HG03095 (cell line): ENCODE measurements at regions not wholly inside any gene's neighbourhood (a gene's known extent, or its start where the extent isn't known, plus 50 kb on each side); places are given as distances from the start of the nearest gene placed in this dataset.

ENCODE experiments used
- ATAC-seq: cut with Tn5 transposase; IDR thresholded peaks from one replicate; pipeline ENCODE4 v1.9.1; 2021; ENCODE audit warnings: moderate library complexity; ENCODE audit not compliant: unreplicated experiment

- ATAC-seq = no peak
Observed at GRCh38 chr15:67892559-67893377, 52.9 kb upstream of the RNU6-1 start.

- ATAC-seq = no peak
Observed at GRCh38 chr15:67895237-67895636, 55.4 kb upstream of the RNU6-1 start.

GRCh38 chr15:67897646-67898339 is 57.9 kb upstream of the RNU6-1 start:
- ATAC-seq = no peak

- ATAC-seq = no peak
Observed at GRCh38 chr15:67899596-67900283, 59.9 kb upstream of the RNU6-1 start.

GRCh38 chr15:67900621-67901147 is 60.8 kb upstream of the RNU6-1 start:
- no peak for ATAC-seq

- no peak for ATAC-seq
Observed at GRCh38 chr15:67901922-67902321, 62.1 kb upstream of the RNU6-1 start.

- no peak for ATAC-seq
Observed at GRCh38 chr15:67902579-67903009, 62.7 kb upstream of the RNU6-1 start.

GRCh38 chr15:67903708-67904107 is 63.9 kb upstream of the RNU6-1 start:
- no peak for ATAC-seq

- ATAC-seq = no peak
Observed at GRCh38 chr15:67905628-67906027, 65.8 kb upstream of the RNU6-1 start.

- ATAC-seq = no peak
Observed at GRCh38 chr15:67906382-67906781, 66.5 kb upstream of the RNU6-1 start.

- no peak for ATAC-seq
Observed at GRCh38 chr15:67907184-67907723, 67.4 kb upstream of the RNU6-1 start.

GRCh38 chr15:67908756-67909155 is 68.9 kb upstream of the RNU6-1 start:
- no peak for ATAC-seq

- peak; percentile 60 for ATAC-seq
Observed at GRCh38 chr15:67911727-67912126, 71.9 kb upstream of the RNU6-1 start.

GRCh38 chr15:67914028-67914427 is 74.2 kb upstream of the RNU6-1 start:
- ATAC-seq = no peak

GRCh38 chr15:67914537-67915460 is 75.0 kb upstream of the RNU6-1 start:
- no peak for ATAC-seq

GRCh38 chr15:67915461-67916374 is 75.9 kb upstream of the RNU6-1 start:
- ATAC-seq = no peak

GRCh38 chr15:67916565-67916964 is 76.7 kb upstream of the RNU6-1 start:
- ATAC-seq = no peak

- ATAC-seq = no peak
Observed at GRCh38 chr15:67917037-67917436, 77.2 kb upstream of the RNU6-1 start.

GRCh38 chr15:67917636-67918035 is 77.8 kb upstream of the RNU6-1 start:
- ATAC-seq = no peak
